C1 segment of cervical spinal cord (tissue), 14 donors: ENCODE measurements at regions not wholly inside any gene's neighbourhood (a gene's known extent, or its start where the extent isn't known, plus 50 kb on each side); places are given as distances from the start of the nearest gene placed in this dataset.

ENCODE experiments used
- DNase-seq, 14 donors: peaks; one replicate each; lab custom pipeline; 2025; lab: John Stamatoyannopoulos, UW

- DNase-seq, result no peak
Observed at GRCh38 chr11:19661827-19662226, 50.8 kb upstream of the NAV2 start.

GRCh38 chr11:19660076-19660475 is 52.6 kb upstream of the NAV2 start:
- DNase-seq, result peak in 1 of 14 donors; percentile 23

GRCh38 chr11:19659529-19659928 is 53.1 kb upstream of the NAV2 start:
- DNase-seq, result no peak

- no peak for DNase-seq
Observed at GRCh38 chr11:19658344-19658743, 54.3 kb upstream of the NAV2 start.

- DNase-seq, result no peak
Observed at GRCh38 chr11:19656140-19656541, 56.5 kb upstream of the NAV2 start.

GRCh38 chr11:19652623-19653375 is 59.8 kb upstream of the NAV2 start:
- DNase-seq, result peak in 1 of 14 donors; percentile 23

- peak in 1 of 14 donors; percentile 68 for DNase-seq
Observed at GRCh38 chr11:19651653-19652052, 61.0 kb upstream of the NAV2 start.

GRCh38 chr11:19651028-19651427 is 61.6 kb upstream of the NAV2 start:
- DNase-seq, result no peak

- no peak for DNase-seq
Observed at GRCh38 chr11:19650467-19650866, 62.2 kb upstream of the NAV2 start.

GRCh38 chr11:19649751-19650150 is 62.9 kb upstream of the NAV2 start:
- DNase-seq, result no peak

- DNase-seq, result no peak
Observed at GRCh38 chr11:19648321-19648720, 64.3 kb upstream of the NAV2 start.

GRCh38 chr11:19647816-19648215 is 64.8 kb upstream of the NAV2 start:
- no peak for DNase-seq

- DNase-seq, result no peak
Observed at GRCh38 chr11:19646921-19647320, 65.7 kb upstream of the NAV2 start.

GRCh38 chr11:19646308-19646707 is 66.3 kb upstream of the NAV2 start:
- no peak for DNase-seq

GRCh38 chr11:19644316-19644715 is 68.3 kb upstream of the NAV2 start:
- DNase-seq, result no peak

GRCh38 chr11:19642185-19643158 is 70.2 kb upstream of the NAV2 start:
- no peak for DNase-seq

GRCh38 chr11:19639603-19640105 is 73.0 kb upstream of the NAV2 start:
- peak in 1 of 14 donors; percentile 19 for DNase-seq

GRCh38 chr11:19635332-19635731 is 77.3 kb upstream of the NAV2 start:
- no peak for DNase-seq

- peak in 9 of 14 donors; percentile 9 to 72 (median 44) for DNase-seq
Observed at GRCh38 chr11:19633276-19633675, 79.4 kb upstream of the NAV2 start.

- DNase-seq, result no peak
Observed at GRCh38 chr11:19632499-19632834, 80.2 kb upstream of the NAV2 start.

- DNase-seq, result peak in 1 of 14 donors; percentile 12
Observed at GRCh38 chr11:19631712-19632498, 80.7 kb upstream of the NAV2 start.

GRCh38 chr11:19628018-19628417 is 84.6 kb upstream of the NAV2 start:
- peak in 6 of 14 donors; percentile 19 to 63 (median 32) for DNase-seq
